ENCODE measurements at regions not wholly inside any gene's neighbourhood (a gene's known extent, or its start where the extent isn't known, plus 50 kb on each side); places are given as distances from the start of the nearest gene placed in this dataset.

DNA sequence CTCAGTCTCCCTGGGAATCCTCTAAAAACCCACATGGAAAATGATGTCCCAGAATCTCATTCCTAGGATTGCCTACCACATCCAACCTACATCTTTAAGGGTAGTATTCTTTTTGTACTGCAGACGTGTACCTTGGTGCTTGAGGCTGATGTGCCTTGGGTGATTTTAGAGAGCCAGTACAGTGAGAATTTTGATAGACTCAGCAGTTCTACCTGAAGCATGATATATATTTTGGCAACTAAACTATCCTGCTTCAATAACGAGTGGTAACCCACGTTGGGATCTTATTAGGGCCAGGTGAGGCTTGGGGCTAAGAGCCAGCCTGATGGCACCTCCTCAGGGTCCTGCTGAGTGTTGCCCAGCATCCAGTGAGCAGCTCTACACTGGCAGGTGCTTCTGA lies 140.4 kb downstream of the ZNF518B start:
- no peak for DNase-seq (ENCODE audit: low read depth)
- TF ChIP-seq CTCF (IDR thresholded peaks at IDR 0.05; ENCODE audit: insufficient read depth, low read depth, low read length): no peak
- Histone ChIP-seq H3K4me3 (ENCODE audit: low read depth, low read length) (no peak overlapping the region), H3K36me3 (ENCODE audit: control insufficient read depth, insufficient read depth, low read length) (no peaks in the 10 kb centered on the region), H3K27me3 (ENCODE audit: control insufficient read depth, insufficient read depth, low read length) (no peaks in the 10 kb centered on the region)
- POLR2A ChIA-PET: no interaction called here
- CTCF ChIA-PET: interaction anchor here (1.1 kb wide), 1 partner anchor 159 kb away, joined by 5 read pairs; no protein-coding TSS in a partner anchor

GRCh38 chr4:10315638-10316037 lies 141.6 kb downstream of the ZNF518B start:
- POLR2A ChIA-PET: no interaction called here

GRCh38 chr4:10312568-10312967 lies 144.7 kb downstream of the ZNF518B start:
- CTCF ChIA-PET: no interaction called here
- TF ChIP-seq CTCF (IDR thresholded peaks at IDR 0.05; ENCODE audit: insufficient read depth, low read depth, low read length): no peak
- Histone ChIP-seq H3K4me3 (ENCODE audit: low read depth, low read length) (no peak overlapping the region), H3K36me3 (ENCODE audit: control insufficient read depth, insufficient read depth, low read length) (no peaks in the 10 kb centered on the region), H3K27me3 (ENCODE audit: control insufficient read depth, insufficient read depth, low read length) (no peaks in the 10 kb centered on the region)
- no peak for DNase-seq (ENCODE audit: low read depth)
- POLR2A ChIA-PET: no interaction called here

More at GRCh38 chr4:10315638-10316037, 141.6 kb downstream of the ZNF518B start:
- CTCF ChIA-PET: no interaction called here
- Histone ChIP-seq H3K4me3 (ENCODE audit: low read depth, low read length) (no peak overlapping the region), H3K36me3 (ENCODE audit: control insufficient read depth, insufficient read depth, low read length) (no peaks in the 10 kb centered on the region), H3K27me3 (ENCODE audit: control insufficient read depth, insufficient read depth, low read length) (no peaks in the 10 kb centered on the region)
- no peak for DNase-seq (ENCODE audit: low read depth)
- TF ChIP-seq CTCF (IDR thresholded peaks at IDR 0.05; ENCODE audit: insufficient read depth, low read depth, low read length): no peak

DNA sequence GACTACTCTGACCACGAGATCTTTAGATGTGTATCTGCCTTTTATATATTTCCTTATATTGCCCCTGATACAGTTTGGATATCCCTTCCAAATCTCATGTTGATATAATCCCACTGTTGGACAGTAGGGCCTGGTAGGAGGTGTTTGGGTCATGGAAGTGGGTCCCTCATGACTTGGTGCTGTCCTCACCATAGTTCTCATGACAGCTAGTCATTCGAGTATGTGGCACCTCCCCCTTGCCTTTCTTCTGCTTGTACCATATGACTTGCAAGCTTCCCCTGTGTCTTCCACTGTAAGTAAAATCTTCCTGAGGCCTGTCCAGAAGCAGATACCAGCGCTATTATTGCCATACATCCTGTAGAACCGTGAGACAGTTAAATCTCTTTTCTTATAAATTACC lies 145.3 kb downstream of the ZNF518B start:
- no peak for TF ChIP-seq CTCF (IDR thresholded peaks at IDR 0.05; ENCODE audit: insufficient read depth, low read depth, low read length)
- no peak overlapping the region for H3K4me3 ChIP-seq (ENCODE audit: low read depth, low read length)
- H3K36me3 ChIP-seq (ENCODE audit: control insufficient read depth, insufficient read depth, low read length): no peaks in the 10 kb centered on the region
- ChIA-PET POLR2A (no interaction called here), CTCF (no interaction called here)
- DNase-seq (ENCODE audit: low read depth): no peak
- no peaks in the 10 kb centered on the region for H3K27me3 ChIP-seq (ENCODE audit: control insufficient read depth, insufficient read depth, low read length)

GRCh38 chr4:10305816-10306215 lies 151.4 kb downstream of the ZNF518B start:
- TF ChIP-seq CTCF (IDR thresholded peaks at IDR 0.05; ENCODE audit: insufficient read depth, low read depth, low read length): no peak
- POLR2A ChIA-PET: no interaction called here
- H3K4me3 ChIP-seq (ENCODE audit: low read depth, low read length): no peak overlapping the region
- DNase-seq (ENCODE audit: low read depth): no peak
- no peaks in the 10 kb centered on the region for H3K36me3 ChIP-seq (ENCODE audit: control insufficient read depth, insufficient read depth, low read length)
- CTCF ChIA-PET: no interaction called here
- H3K27me3 ChIP-seq (ENCODE audit: control insufficient read depth, insufficient read depth, low read length): no peaks in the 10 kb centered on the region; the same call in 1 of the 2 replicates
